ENCODE measurements at regions not wholly inside any gene's neighbourhood (a gene's known extent, or its start where the extent isn't known, plus 50 kb on each side); places are given as distances from the start of the nearest gene placed in this dataset.
"Not testable (repeated sequence)": the region's sequence is repeated elsewhere in the genome, so short reads cannot be mapped to it uniquely, and the experiment has no call there.

- no peak for DNase-seq (ENCODE audit: low spot score)
Observed at GRCh38 chr10:129041916-129042315, 425.1 kb upstream of the MGMT start.

GRCh38 chr10:129042776-129043595 is 424.1 kb upstream of the MGMT start:
- DNase-seq (ENCODE audit: low spot score), result no peak

GRCh38 chr10:129043691-129044090 is 423.4 kb upstream of the MGMT start:
- no peak for DNase-seq (ENCODE audit: low spot score)

GRCh38 chr10:129045599-129045998 is 421.4 kb upstream of the MGMT start:
- DNase-seq (ENCODE audit: low spot score), result no peak

- peak; percentile 38 for DNase-seq (ENCODE audit: low spot score)
Observed at GRCh38 chr10:129046065-129046681, 420.9 kb upstream of the MGMT start.

- DNase-seq (ENCODE audit: low spot score), result no peak
Observed at GRCh38 chr10:129046962-129047361, 420.1 kb upstream of the MGMT start.

- DNase-seq (ENCODE audit: low spot score), result no peak
Observed at GRCh38 chr10:129047600-129047999, 419.4 kb upstream of the MGMT start.

GRCh38 chr10:129048513-129048912 is 418.5 kb upstream of the MGMT start:
- peak; percentile 18 for DNase-seq (ENCODE audit: low spot score)

GRCh38 chr10:129049501-129049900 is 417.5 kb upstream of the MGMT start:
- DNase-seq (ENCODE audit: low spot score), result no peak

GRCh38 chr10:129055225-129055624 is 411.8 kb upstream of the MGMT start:
- no peak for DNase-seq (ENCODE audit: low spot score)

- no peak for DNase-seq (ENCODE audit: low spot score)
Observed at GRCh38 chr10:129055986-129056385, 411.1 kb upstream of the MGMT start.

- DNase-seq (ENCODE audit: low spot score), result no peak
Observed at GRCh38 chr10:129056734-129057689, 410.0 kb upstream of the MGMT start.

GRCh38 chr10:129057856-129058663 is 409.0 kb upstream of the MGMT start:
- DNase-seq (ENCODE audit: low spot score), result no peak

GRCh38 chr10:129058664-129059155 is 408.3 kb upstream of the MGMT start:
- no peak for DNase-seq (ENCODE audit: low spot score)

- DNase-seq (ENCODE audit: low spot score), result no peak
Observed at GRCh38 chr10:129059977-129060376, 407.1 kb upstream of the MGMT start.

- DNase-seq (ENCODE audit: low spot score), result no peak
Observed at GRCh38 chr10:129063212-129063611, 403.8 kb upstream of the MGMT start.

GRCh38 chr10:129063877-129064276 is 403.2 kb upstream of the MGMT start:
- no peak for DNase-seq (ENCODE audit: low spot score)

- DNase-seq (ENCODE audit: low spot score), result not testable (repeated sequence)
Observed at GRCh38 chr10:129066529-129066928, 400.5 kb upstream of the MGMT start.

GRCh38 chr10:129071411-129071810 is 395.6 kb upstream of the MGMT start:
- not testable (repeated sequence) for DNase-seq (ENCODE audit: low spot score)

GRCh38 chr10:129074939-129075338 is 392.1 kb upstream of the MGMT start:
- no peak for DNase-seq (ENCODE audit: low spot score)

- DNase-seq (ENCODE audit: low spot score), result no peak
Observed at GRCh38 chr10:129075508-129075907, 391.5 kb upstream of the MGMT start.
